ENCODE measurements at regions not wholly inside any gene's neighbourhood (a gene's known extent, or its start where the extent isn't known, plus 50 kb on each side); places are given as distances from the start of the nearest gene placed in this dataset.

- no peaks in the 10 kb centered on the region for H3K27me3 ChIP-seq (ENCODE audit: control insufficient read depth, insufficient read depth, low read length)
- TF ChIP-seq, protein P1, sequence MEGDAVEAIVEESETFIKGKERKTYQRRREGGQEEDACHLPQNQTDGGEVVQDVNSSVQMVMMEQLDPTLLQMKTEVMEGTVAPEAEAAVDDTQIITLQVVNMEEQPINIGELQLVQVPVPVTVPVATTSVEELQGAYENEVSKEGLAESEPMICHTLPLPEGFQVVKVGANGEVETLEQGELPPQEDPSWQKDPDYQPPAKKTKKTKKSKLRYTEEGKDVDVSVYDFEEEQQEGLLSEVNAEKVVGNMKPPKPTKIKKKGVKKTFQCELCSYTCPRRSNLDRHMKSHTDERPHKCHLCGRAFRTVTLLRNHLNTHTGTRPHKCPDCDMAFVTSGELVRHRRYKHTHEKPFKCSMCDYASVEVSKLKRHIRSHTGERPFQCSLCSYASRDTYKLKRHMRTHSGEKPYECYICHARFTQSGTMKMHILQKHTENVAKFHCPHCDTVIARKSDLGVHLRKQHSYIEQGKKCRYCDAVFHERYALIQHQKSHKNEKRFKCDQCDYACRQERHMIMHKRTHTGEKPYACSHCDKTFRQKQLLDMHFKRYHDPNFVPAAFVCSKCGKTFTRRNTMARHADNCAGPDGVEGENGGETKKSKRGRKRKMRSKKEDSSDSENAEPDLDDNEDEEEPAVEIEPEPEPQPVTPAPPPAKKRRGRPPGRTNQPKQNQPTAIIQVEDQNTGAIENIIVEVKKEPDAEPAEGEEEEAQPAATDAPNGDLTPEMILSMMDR (IDR thresholded peaks at IDR 0.05) = no peak
- intact Hi-C loops (cut with micrococcal nuclease) = no loop called here
- Mint-ChIP-seq H3K4me3 (no peak overlapping the region), H3K36me3 (no peaks in the 10 kb centered on the region), H3K4me1 (no peaks in the 10 kb centered on the region), H3K9me3 (peaks cover 4 to 10% of the 10 kb centered on the region in 2 donors), H3K27me3 (ENCODE audit: low read depth in 2 of 2) (no peaks in the 10 kb centered on the region), H3K27ac (no peak overlapping the region)
- no peaks in the 10 kb centered on the region for H3K4me1 ChIP-seq (ENCODE audit: control insufficient read depth, insufficient read depth, low read length)
- 60% methylated on average over 1 of the region's 2 CpGs for WGBS (ENCODE audit: insufficient coverage)
- DNase-seq = no peak
- no peak overlapping the region for H3K27ac ChIP-seq (ENCODE audit: low read length)
- H3K4me3 ChIP-seq (ENCODE audit: low read length) = no peak overlapping the region
- no peaks in the 10 kb centered on the region for H3K9me3 ChIP-seq (ENCODE audit: control insufficient read depth, insufficient read depth, low read length)
- no peak for ATAC-seq
- no peaks in the 10 kb centered on the region for H3K36me3 ChIP-seq (ENCODE audit: control insufficient read depth, insufficient read depth, low read length)
Measured at GRCh38 chr4:174069848-174070330, 213.6 kb downstream of the FBXO8 start.

GRCh38 chr4:174066611-174067205 lies 216.8 kb downstream of the FBXO8 start:
- WGBS (ENCODE audit: insufficient coverage) = 82% methylated on average over 3 of the region's 3 CpGs

GRCh38 chr4:174062831-174063230 lies 220.6 kb downstream of the FBXO8 start:
- no peak overlapping the region for H3K4me3 Mint-ChIP-seq
- Histone ChIP-seq H3K27me3 (ENCODE audit: control insufficient read depth, insufficient read depth, low read length) (no peaks in the 10 kb centered on the region), H3K4me1 (ENCODE audit: control insufficient read depth, insufficient read depth, low read length) (no peaks in the 10 kb centered on the region), H3K4me3 (ENCODE audit: low read length) (no peak overlapping the region), H3K36me3 (ENCODE audit: control insufficient read depth, insufficient read depth, low read length) (no peaks in the 10 kb centered on the region), H3K9me3 (ENCODE audit: control insufficient read depth, insufficient read depth, low read length) (no peaks in the 10 kb centered on the region), H3K27ac (ENCODE audit: low read length) (no peak overlapping the region)
- peaks cover 6 to 9% of the 10 kb centered on the region in 2 donors for H3K9me3 Mint-ChIP-seq
- intact Hi-C loops (cut with micrococcal nuclease) = no loop called here
- H3K4me1 Mint-ChIP-seq = no peaks in the 10 kb centered on the region
- ATAC-seq (no peak), DNase-seq (no peak)
- H3K27ac Mint-ChIP-seq = no peak overlapping the region
- no peaks in the 10 kb centered on the region for H3K36me3 Mint-ChIP-seq
- TF ChIP-seq, protein P1 (IDR thresholded peaks at IDR 0.05) = no peak
- H3K27me3 Mint-ChIP-seq (ENCODE audit: low read depth in 2 of 2) = no peaks in the 10 kb centered on the region

More at GRCh38 chr4:174066611-174067205, 216.8 kb downstream of the FBXO8 start:
- TF ChIP-seq, protein P1 (IDR thresholded peaks at IDR 0.05) = no peak
- Histone ChIP-seq H3K36me3 (ENCODE audit: control insufficient read depth, insufficient read depth, low read length) (no peaks in the 10 kb centered on the region), H3K4me3 (ENCODE audit: low read length) (no peak overlapping the region), H3K9me3 (ENCODE audit: control insufficient read depth, insufficient read depth, low read length) (no peaks in the 10 kb centered on the region), H3K27me3 (ENCODE audit: control insufficient read depth, insufficient read depth, low read length) (no peaks in the 10 kb centered on the region), H3K4me1 (ENCODE audit: control insufficient read depth, insufficient read depth, low read length) (no peaks in the 10 kb centered on the region), H3K27ac (ENCODE audit: low read length) (no peak overlapping the region)
- ATAC-seq (no peak), DNase-seq (no peak)
- Mint-ChIP-seq H3K4me3 (no peak overlapping the region), H3K36me3 (no peaks in the 10 kb centered on the region), H3K27ac (no peak overlapping the region), H3K4me1 (no peaks in the 10 kb centered on the region), H3K9me3 (peaks cover 4 to 8% of the 10 kb centered on the region in 2 donors), H3K27me3 (ENCODE audit: low read depth in 2 of 2) (no peaks in the 10 kb centered on the region)
- intact Hi-C loops (cut with micrococcal nuclease) = no loop called here

DNA sequence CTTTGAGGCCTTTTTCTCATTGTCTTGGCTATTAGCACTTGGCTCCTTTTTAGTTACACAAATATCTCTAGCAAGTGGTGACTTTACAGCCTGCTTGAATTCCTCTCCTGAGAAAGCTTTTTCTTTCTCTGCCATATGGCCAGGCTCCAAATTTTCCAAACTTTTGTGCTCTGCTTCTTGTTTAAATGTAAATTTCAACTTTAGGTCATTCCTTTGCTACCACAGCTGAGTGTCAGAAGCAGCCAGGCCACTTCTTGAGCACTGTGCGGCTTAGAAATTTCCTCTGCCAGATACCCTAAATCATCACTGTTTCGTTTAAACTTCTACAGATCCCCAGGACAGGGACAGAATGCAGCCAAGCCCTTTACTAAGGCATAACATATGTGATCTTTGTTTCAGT lies 222.4 kb downstream of the FBXO8 start:
- intact Hi-C loops (cut with micrococcal nuclease) = no loop called here
- WGBS (ENCODE audit: insufficient coverage) = 79% methylated on average over 2 of the region's 2 CpGs
- no peak overlapping the region for H3K4me3 ChIP-seq (ENCODE audit: low read length)
- Mint-ChIP-seq H3K4me3 (no peak overlapping the region), H3K9me3 (peaks cover 4 to 10% of the 10 kb centered on the region in 2 donors), H3K36me3 (no peaks in the 10 kb centered on the region), H3K4me1 (no peaks in the 10 kb centered on the region), H3K27ac (no peak overlapping the region), H3K27me3 (ENCODE audit: low read depth in 2 of 2) (no peaks in the 10 kb centered on the region)
- TF ChIP-seq, protein P1 (IDR thresholded peaks at IDR 0.05) = no peak
- H3K4me1 ChIP-seq (ENCODE audit: control insufficient read depth, insufficient read depth, low read length) = no peaks in the 10 kb centered on the region
- ATAC-seq (no peak), DNase-seq (no peak)
- H3K27ac ChIP-seq (ENCODE audit: low read length) = no peak overlapping the region
- H3K27me3 ChIP-seq (ENCODE audit: control insufficient read depth, insufficient read depth, low read length) = no peaks in the 10 kb centered on the region
- H3K36me3 ChIP-seq (ENCODE audit: control insufficient read depth, insufficient read depth, low read length) = no peaks in the 10 kb centered on the region
- no peaks in the 10 kb centered on the region for H3K9me3 ChIP-seq (ENCODE audit: control insufficient read depth, insufficient read depth, low read length)
